Uterus (tissue), 3 donors: ENCODE measurements at regions not wholly inside any gene's neighbourhood (a gene's known extent, or its start where the extent isn't known, plus 50 kb on each side); places are given as distances from the start of the nearest gene placed in this dataset.
"Not testable (repeated sequence)": the region's sequence is repeated elsewhere in the genome, so short reads cannot be mapped to it uniquely, and the experiment has no call there.

Source experiments
- DNase-seq, 2 donors: peaks; one replicate each; pipeline ENCODE4 v3.0.0-alpha.2; 2019 to 2020
- H3K27ac ChIP-seq, 2 donors: fragments of 200-600 bp; sonication (generic); 1 replicate in 1 of 2; 2 replicates in 1 of 2; pipeline ENCODE4 v1.5.1; 2016 to 2018
- H3K27me3 ChIP-seq, 2 donors: fragments of 200-600 bp; sonication (generic); one replicate each; pipeline ENCODE4 v1.5.1; 2018 to 2019; ENCODE audit warnings: control low read depth in 1 of 2
- H3K36me3 ChIP-seq, 2 donors: fragments of 200-600 bp; sonication (generic); one replicate each; pipeline ENCODE4 v1.5.1; 2019; ENCODE audit warnings: control low read depth in 1 of 2
- H3K4me1 ChIP-seq, 2 donors: fragments of 200-600 bp; sonication (generic); one replicate each; pipeline ENCODE4 v1.5.1; 2018 to 2019; ENCODE audit warnings: control low read depth in 1 of 2
- H3K4me3 ChIP-seq, 2 donors: fragments of 200-600 bp; sonication (generic); 1 replicate in 1 of 2; 2 replicates in 1 of 2; pipeline ENCODE4 v1.5.1; 2018 to 2019; ENCODE audit warnings: mild to moderate bottlenecking in 1 of 2
- H3K9me3 ChIP-seq, 2 donors: fragments of 200-600 bp; sonication (generic); one replicate each; pipeline ENCODE4 v1.5.1; 2019; ENCODE audit warnings: control low read depth in 1 of 2
- CTCF ChIP-seq, 4 experiments: fragments of 200-600 bp in 2 of 4; fragments of 450-650 bp in 2 of 4; sonication (generic) in 2 of 4; IDR thresholded peaks; one replicate each; pipeline ENCODE4 v1.5.1; 2016 to 2019; ENCODE audit warnings: antibody characterized with exemption in 4 of 4, mild to moderate bottlenecking in 2 of 4, moderate library complexity in 1 of 4
- POLR2A ChIP-seq, 2 donors: fragments of 450-650 bp; IDR thresholded peaks; one replicate each; pipeline ENCODE4 v1.6.1; 2016; ENCODE audit warnings: antibody characterized with exemption in 2 of 2, mild to moderate bottlenecking in 1 of 2, moderate library complexity in 1 of 2
- intact Hi-C: fragments of 100-400 bp; cut with DNase I; formaldehyde crosslinking; loops from one replicate; pipeline ENCODE4 v1.15.1; 2023; ENCODE audit warnings: low total_unique reads
- donor health status: DM: yes; HTN: yes; CAD: no.

- no peak overlapping the region for H3K27ac ChIP-seq
- H3K27me3 ChIP-seq, result no peaks in the 10 kb centered on the region
- H3K36me3 ChIP-seq, result no peaks in the 10 kb centered on the region
- TF ChIP-seq CTCF (IDR thresholded peaks at IDR 0.05), result no peak
- TF ChIP-seq POLR2A (IDR thresholded peaks at IDR 0.05), result no peak
- no peak overlapping the region for H3K4me3 ChIP-seq
- H3K4me1 ChIP-seq, result no peaks in the 10 kb centered on the region
- no peak for DNase-seq
- H3K9me3 ChIP-seq, result no peaks in the 10 kb centered on the region
- intact Hi-C loops, result no loop called here
Observed at GRCh38 chr12:67043771-67044170, 225.4 kb upstream of the CAND1 start.

DNA sequence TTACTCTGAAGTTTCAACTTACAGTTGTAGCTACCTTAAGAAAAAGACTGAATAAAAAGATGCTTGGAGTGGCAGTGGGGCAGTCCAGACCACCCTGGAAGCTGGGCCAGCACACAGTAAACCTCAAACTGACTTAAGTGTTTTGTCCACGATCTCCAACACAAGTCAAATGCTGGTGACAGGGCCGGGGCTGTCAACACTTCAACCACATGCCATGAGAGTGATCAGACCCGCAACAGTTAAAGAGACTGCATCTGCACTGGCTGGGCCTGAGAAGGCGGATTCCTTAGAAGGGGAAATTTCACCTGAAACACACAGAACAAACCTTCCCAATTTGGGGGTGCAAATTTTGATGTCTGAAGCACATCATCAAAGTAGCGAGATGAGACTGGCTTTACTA is 223.5 kb upstream of the CAND1 start:
- Histone ChIP-seq H3K4me1 (no peaks in the 10 kb centered on the region), H3K4me3 (no peak overlapping the region), H3K27me3 (no peaks in the 10 kb centered on the region), H3K27ac (no peak overlapping the region), H3K9me3 (no peaks in the 10 kb centered on the region), H3K36me3 (no peaks in the 10 kb centered on the region)
- no peak for DNase-seq
- no peak for TF ChIP-seq POLR2A (IDR thresholded peaks at IDR 0.05)
- no peak for TF ChIP-seq CTCF (IDR thresholded peaks at IDR 0.05)
- intact Hi-C loops, result no loop called here

- intact Hi-C loops, result no loop called here
- no peak overlapping the region for H3K27ac ChIP-seq
- no peak overlapping the region for H3K4me3 ChIP-seq
- H3K4me1 ChIP-seq, result no peaks in the 10 kb centered on the region
- DNase-seq, result no peak
- no peaks in the 10 kb centered on the region for H3K36me3 ChIP-seq
- TF ChIP-seq POLR2A (IDR thresholded peaks at IDR 0.05) (no peak), CTCF (IDR thresholded peaks at IDR 0.05) (no peak)
- H3K9me3 ChIP-seq, result no peaks in the 10 kb centered on the region
- no peaks in the 10 kb centered on the region for H3K27me3 ChIP-seq
Observed at GRCh38 chr12:67046062-67046461, 223.1 kb upstream of the CAND1 start.

GRCh38 chr12:67047634-67048033 is 221.5 kb upstream of the CAND1 start:
- Histone ChIP-seq H3K27ac (no peak overlapping the region), H3K27me3 (no peaks in the 10 kb centered on the region), H3K9me3 (no peaks in the 10 kb centered on the region), H3K4me1 (no peaks in the 10 kb centered on the region), H3K36me3 (no peaks in the 10 kb centered on the region), H3K4me3 (no peak overlapping the region)
- intact Hi-C loops, result no loop called here
- no peak for DNase-seq
- no peak for TF ChIP-seq POLR2A (IDR thresholded peaks at IDR 0.05)
- TF ChIP-seq CTCF (IDR thresholded peaks at IDR 0.05), result no peak

DNA sequence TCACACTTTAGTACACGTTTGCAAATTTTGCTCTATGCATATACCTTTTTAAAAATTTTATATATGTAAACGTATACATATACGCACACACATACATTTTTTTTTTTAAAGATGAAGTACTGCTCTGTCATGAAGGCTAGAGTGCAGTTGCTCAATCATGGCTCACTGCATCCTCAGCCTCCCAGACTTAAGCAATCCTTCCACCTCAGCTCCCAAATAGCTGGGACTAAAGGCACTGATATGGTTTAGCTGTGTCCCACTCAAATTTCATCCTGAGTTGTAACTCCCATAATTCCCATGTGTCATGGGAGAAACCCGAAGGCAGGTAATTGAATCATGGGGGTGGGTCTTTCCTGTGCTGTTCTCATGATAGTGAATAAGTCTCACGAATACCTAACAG is 220.8 kb upstream of the CAND1 start:
- Histone ChIP-seq H3K4me1 (no peaks in the 10 kb centered on the region), H3K27me3 (no peaks in the 10 kb centered on the region), H3K27ac (no peak overlapping the region), H3K36me3 (no peaks in the 10 kb centered on the region), H3K4me3 (no peak overlapping the region), H3K9me3 (no peaks in the 10 kb centered on the region)
- intact Hi-C loops, result no loop called here
- no peak for TF ChIP-seq POLR2A (IDR thresholded peaks at IDR 0.05)
- no peak for TF ChIP-seq CTCF (IDR thresholded peaks at IDR 0.05)
- no peak for DNase-seq

- H3K27ac ChIP-seq, H3K4me1 ChIP-seq, H3K36me3 ChIP-seq, DNase-seq, H3K4me3 ChIP-seq, intact Hi-C loops, H3K9me3 ChIP-seq, H3K27me3 ChIP-seq: not testable (repeated sequence)
Observed at GRCh38 chr12:67049199-67049598, 220.0 kb upstream of the CAND1 start.
